HG03045 (cell line): ENCODE measurements at regions not wholly inside any gene's neighbourhood (a gene's known extent, or its start where the extent isn't known, plus 50 kb on each side); places are given as distances from the start of the nearest gene placed in this dataset.
"Not testable (repeated sequence)": the region's sequence is repeated elsewhere in the genome, so short reads cannot be mapped to it uniquely, and the experiment has no call there.

Source experiments
- ATAC-seq: cut with Tn5 transposase; IDR thresholded peaks from one replicate; pipeline ENCODE4 v1.9.1; 2021; ENCODE audit warnings: mild to moderate bottlenecking, moderate library complexity; ENCODE audit not compliant: unreplicated experiment

GRCh38 chr14:23750357-23750756, 114.2 kb downstream of the DHRS2 start:
- ATAC-seq, result no peak

- no peak for ATAC-seq
Observed at GRCh38 chr14:23751616-23752015, 115.5 kb downstream of the DHRS2 start.

GRCh38 chr14:23763394-23763793, 127.2 kb downstream of the DHRS2 start:
- no peak for ATAC-seq

GRCh38 chr14:23766737-23767401, 130.7 kb downstream of the DHRS2 start:
- ATAC-seq, result no peak

- ATAC-seq, result not testable (repeated sequence)
Observed at GRCh38 chr14:23769221-23769728, 133.1 kb downstream of the DHRS2 start.

GRCh38 chr14:23773981-23774380, 137.8 kb downstream of the DHRS2 start:
- ATAC-seq, result no peak

GRCh38 chr14:23776296-23776695, 140.1 kb downstream of the DHRS2 start:
- no peak for ATAC-seq

- ATAC-seq, result no peak
Observed at GRCh38 chr14:23785208-23785607, 149.0 kb downstream of the DHRS2 start.

- no peak for ATAC-seq
Observed at GRCh38 chr14:23787436-23787835, 151.3 kb downstream of the DHRS2 start.

- ATAC-seq, result no peak
Observed at GRCh38 chr14:23789696-23790095, 153.5 kb downstream of the DHRS2 start.

- no peak for ATAC-seq
Observed at GRCh38 chr14:23793532-23793931, 157.4 kb downstream of the DHRS2 start.

GRCh38 chr14:23800811-23801210, 152.8 kb upstream of the DHRS4 start:
- no peak for ATAC-seq

- no peak for ATAC-seq
Observed at GRCh38 chr14:23801766-23802165, 151.8 kb upstream of the DHRS4 start.

- no peak for ATAC-seq
Observed at GRCh38 chr14:23804817-23805216, 148.8 kb upstream of the DHRS4 start.

- no peak for ATAC-seq
Observed at GRCh38 chr14:23805761-23806160, 147.8 kb upstream of the DHRS4 start.

- ATAC-seq, result no peak
Observed at GRCh38 chr14:23814527-23815256, 138.9 kb upstream of the DHRS4 start.

GRCh38 chr14:23816371-23816770, 137.2 kb upstream of the DHRS4 start:
- no peak for ATAC-seq

GRCh38 chr14:23817164-23817767, 136.3 kb upstream of the DHRS4 start:
- no peak for ATAC-seq

- ATAC-seq, result no peak
Observed at GRCh38 chr14:23827100-23827892, 126.3 kb upstream of the DHRS4 start.

- no peak for ATAC-seq
Observed at GRCh38 chr14:23828001-23828400, 125.6 kb upstream of the DHRS4 start.

GRCh38 chr14:23828616-23829015, 125.0 kb upstream of the DHRS4 start:
- no peak for ATAC-seq
